Activated CD8-positive, alpha-beta T cell treated with anti-CD3 and anti-CD28 coated beads for 36 hours (primary cell): ENCODE measurements at regions not wholly inside any gene's neighbourhood (a gene's known extent, or its start where the extent isn't known, plus 50 kb on each side); places are given as distances from the start of the nearest gene placed in this dataset.

Experiments
- ATAC-seq: fragments of 200-7000 bp; cut with Tn5 transposase; one replicate; pipeline ENCODE4 v1.10.0; 2021; ENCODE audit warnings: mild to moderate bottlenecking, moderate library complexity
- CTCF ChIA-PET: fragments of 350-600 bp; sonication (Branson Sonifier 250); formaldehyde crosslinking; loops from one replicate; lab custom pipeline; 2021; ENCODE audit warnings: antibody characterized with exemption; lab: Charles Lee
- POLR2A ChIA-PET: fragments of 350-600 bp; sonication (Branson Sonifier 250); formaldehyde crosslinking; loops from one replicate; lab custom pipeline; 2021; ENCODE audit warnings: antibody characterized with exemption; lab: Charles Lee
- DNase-seq: peaks from one replicate; pipeline ENCODE4 v3.0.0-alpha.2; 2020
- H3K27ac Mint-ChIP-seq: one replicate; pipeline ENCODE4 v1.8.0; 2021; ENCODE audit warnings: mild to moderate bottlenecking, mixed read lengths
- H3K27me3 Mint-ChIP-seq: one replicate; pipeline ENCODE4 v1.8.0; 2021; ENCODE audit warnings: mixed read lengths
- H3K36me3 Mint-ChIP-seq: one replicate; pipeline ENCODE4 v1.8.0; 2021; ENCODE audit warnings: low read depth, mixed read lengths
- H3K4me1 Mint-ChIP-seq: one replicate; pipeline ENCODE4 v1.8.0; 2021; ENCODE audit warnings: low read depth, mixed read lengths
- H3K4me3 Mint-ChIP-seq: one replicate; pipeline ENCODE4 v1.8.0; 2021; ENCODE audit warnings: mild to moderate bottlenecking, moderate library complexity, mixed read lengths
- H3K9me3 Mint-ChIP-seq: one replicate; pipeline ENCODE4 v1.8.0; 2021; ENCODE audit warnings: mixed read lengths
- intact Hi-C: fragments of 100-400 bp; cut with micrococcal nuclease; formaldehyde crosslinking; loops from one replicate; pipeline ENCODE4 v1.10.0; 2022
- TF ChIP-seq, protein P1 (sequence below): fragments of 200-600 bp; IDR thresholded peaks from one replicate; pipeline ENCODE4 v1.8.0; 2022; ENCODE audit warnings: antibody characterized with exemption, mild to moderate bottlenecking

DNA sequence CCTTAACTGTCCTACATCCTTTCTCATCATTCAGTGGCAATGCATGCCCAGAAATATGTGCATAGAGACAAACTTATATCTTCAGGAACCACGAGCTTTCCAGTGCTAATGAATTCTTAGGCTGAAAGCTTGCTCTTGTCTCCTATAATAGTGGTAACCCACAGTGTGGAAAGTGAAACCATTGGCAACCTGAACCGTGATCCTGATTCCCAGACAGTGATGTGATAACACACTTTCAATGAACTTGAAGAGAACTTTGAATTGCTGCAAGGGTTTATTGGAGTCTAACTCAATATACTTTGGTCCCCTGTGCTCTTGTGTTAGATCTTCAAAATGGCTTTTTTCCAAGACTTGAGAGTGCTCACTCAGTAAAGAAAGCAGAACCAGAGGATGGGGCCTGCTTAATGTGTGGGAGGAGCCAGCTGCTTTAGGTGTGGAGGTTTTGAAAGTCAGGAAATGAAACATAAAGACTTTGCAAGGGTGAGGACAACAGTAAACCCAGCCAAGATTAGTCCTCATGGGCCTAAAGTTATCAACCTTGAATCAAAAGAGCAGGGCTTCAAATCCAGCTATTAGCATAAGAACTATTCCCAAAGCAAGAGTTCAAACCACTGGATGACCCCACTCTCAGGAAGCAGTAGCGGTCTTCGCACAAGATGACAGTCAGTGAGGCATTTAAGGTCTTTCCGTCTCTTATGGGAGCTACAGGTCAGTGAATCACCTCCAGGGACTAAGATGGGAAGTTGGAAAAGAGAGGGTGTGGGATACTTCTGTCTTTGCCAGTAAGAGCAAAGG is 332.4 kb upstream of the NRP1 start:
- ATAC-seq, result no peak
- Mint-ChIP-seq H3K9me3 (no peaks in the 10 kb centered on the region), H3K27me3 (peaks cover 4% of the 10 kb centered on the region), H3K27ac (no peak overlapping the region), H3K36me3 (no peaks in the 10 kb centered on the region), H3K4me3 (no peak overlapping the region), H3K4me1 (no peaks in the 10 kb centered on the region)
- TF ChIP-seq, protein P1, sequence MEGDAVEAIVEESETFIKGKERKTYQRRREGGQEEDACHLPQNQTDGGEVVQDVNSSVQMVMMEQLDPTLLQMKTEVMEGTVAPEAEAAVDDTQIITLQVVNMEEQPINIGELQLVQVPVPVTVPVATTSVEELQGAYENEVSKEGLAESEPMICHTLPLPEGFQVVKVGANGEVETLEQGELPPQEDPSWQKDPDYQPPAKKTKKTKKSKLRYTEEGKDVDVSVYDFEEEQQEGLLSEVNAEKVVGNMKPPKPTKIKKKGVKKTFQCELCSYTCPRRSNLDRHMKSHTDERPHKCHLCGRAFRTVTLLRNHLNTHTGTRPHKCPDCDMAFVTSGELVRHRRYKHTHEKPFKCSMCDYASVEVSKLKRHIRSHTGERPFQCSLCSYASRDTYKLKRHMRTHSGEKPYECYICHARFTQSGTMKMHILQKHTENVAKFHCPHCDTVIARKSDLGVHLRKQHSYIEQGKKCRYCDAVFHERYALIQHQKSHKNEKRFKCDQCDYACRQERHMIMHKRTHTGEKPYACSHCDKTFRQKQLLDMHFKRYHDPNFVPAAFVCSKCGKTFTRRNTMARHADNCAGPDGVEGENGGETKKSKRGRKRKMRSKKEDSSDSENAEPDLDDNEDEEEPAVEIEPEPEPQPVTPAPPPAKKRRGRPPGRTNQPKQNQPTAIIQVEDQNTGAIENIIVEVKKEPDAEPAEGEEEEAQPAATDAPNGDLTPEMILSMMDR, result no peak
- intact Hi-C loops, result no loop called here
- ChIA-PET CTCF (no interaction called here), POLR2A (interaction anchor here (0.6 kb wide), 1 partner anchor 69 kb away, joined by 3 read pairs; no protein-coding TSS in a partner anchor)
- no peak for DNase-seq

DNA sequence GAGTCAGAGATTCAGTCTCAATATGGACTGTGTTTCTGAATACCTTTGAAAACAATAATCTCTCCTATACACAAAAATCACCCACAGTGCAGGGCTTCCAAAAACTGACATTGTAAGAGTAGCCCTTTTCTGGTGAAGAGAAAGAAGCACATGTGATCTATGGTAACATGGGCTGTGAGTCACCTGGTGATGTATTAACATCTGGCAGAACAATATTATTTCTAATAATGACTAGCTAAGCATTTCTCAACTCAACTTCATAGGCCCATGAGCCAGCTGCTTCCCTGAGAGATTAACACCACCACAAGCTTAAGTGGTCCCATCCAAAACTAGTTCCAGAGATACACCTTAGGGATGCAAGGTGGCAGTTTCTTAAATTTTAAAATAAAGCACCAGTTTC is 331.0 kb upstream of the NRP1 start:
- DNase-seq (no peak), ATAC-seq (no peak)
- Mint-ChIP-seq H3K4me3 (no peak overlapping the region), H3K27me3 (peaks cover 9% of the 10 kb centered on the region), H3K36me3 (no peaks in the 10 kb centered on the region), H3K27ac (no peak overlapping the region), H3K4me1 (no peaks in the 10 kb centered on the region), H3K9me3 (no peaks in the 10 kb centered on the region)
- TF ChIP-seq, protein P1, result no peak
- CTCF ChIA-PET, result no interaction called here
- intact Hi-C loops, result no loop called here
- POLR2A ChIA-PET, result no interaction called here

DNA sequence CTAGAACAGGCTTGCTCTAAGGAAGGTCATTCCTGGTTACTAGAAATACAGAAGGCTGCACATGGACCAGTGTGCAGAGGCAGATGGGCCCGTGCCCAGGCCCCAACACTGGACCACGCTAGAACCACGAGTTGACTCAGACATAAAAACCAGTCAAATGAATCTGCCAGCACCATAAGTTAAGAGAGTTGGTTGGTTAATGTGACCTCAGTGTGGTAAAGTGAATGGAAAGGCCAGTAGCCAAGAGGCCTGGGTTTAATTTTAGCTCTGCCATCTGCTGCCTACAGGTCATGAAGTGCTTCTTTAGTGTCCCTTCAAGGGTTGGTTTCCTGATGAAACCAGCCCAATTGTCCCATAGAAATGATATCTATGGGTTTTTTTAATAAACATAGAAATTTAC is 329.6 kb upstream of the NRP1 start:
- H3K9me3 Mint-ChIP-seq, result no peaks in the 10 kb centered on the region
- no peak overlapping the region for H3K27ac Mint-ChIP-seq
- peaks cover 9% of the 10 kb centered on the region for H3K27me3 Mint-ChIP-seq
- H3K4me3 Mint-ChIP-seq, result no peak overlapping the region
- ChIA-PET CTCF (no interaction called here), POLR2A (no interaction called here)
- DNase-seq (no peak), ATAC-seq (no peak)
- TF ChIP-seq, protein P1, result no peak
- H3K36me3 Mint-ChIP-seq, result no peaks in the 10 kb centered on the region
- no peaks in the 10 kb centered on the region for H3K4me1 Mint-ChIP-seq
- intact Hi-C loops, result no loop called here

DNA sequence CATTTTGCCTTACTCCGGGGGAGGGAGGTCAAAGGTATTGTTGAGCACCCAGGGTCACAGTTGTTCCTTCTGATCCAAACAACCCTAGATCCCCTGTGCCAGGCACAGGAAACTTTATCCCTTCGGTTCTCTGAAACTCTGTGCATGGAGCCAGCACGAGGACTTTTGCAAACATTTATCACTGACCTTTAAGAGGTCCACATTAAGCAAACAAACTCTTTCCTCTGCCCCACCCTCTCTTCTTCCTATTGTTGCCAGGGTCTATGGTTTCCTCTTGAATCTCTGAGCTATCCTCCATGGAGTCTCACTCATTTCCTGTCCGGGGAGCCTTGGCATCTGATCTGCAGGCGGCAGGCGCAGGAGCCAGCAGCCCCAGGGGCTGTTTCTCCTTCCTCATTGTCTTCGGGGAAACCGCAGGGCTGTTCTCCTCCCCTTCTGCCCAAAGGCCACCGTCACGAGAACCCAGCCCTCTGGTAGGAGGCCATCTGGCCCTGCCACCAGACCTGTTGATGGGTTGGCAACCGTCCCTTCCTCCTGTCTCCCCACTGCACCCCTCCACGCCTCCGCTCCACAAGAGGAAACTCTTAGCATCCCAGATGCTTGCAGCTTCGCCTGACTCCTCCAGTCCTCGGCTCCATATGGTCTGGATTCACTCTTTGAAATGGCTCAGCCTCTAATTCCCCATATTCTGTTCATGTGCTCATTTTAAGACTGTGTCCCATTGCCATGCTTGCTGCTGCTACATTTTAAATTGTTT is 327.3 kb upstream of the NRP1 start:
- Mint-ChIP-seq H3K4me3 (no peak overlapping the region), H3K27me3 (peaks cover 10% of the 10 kb centered on the region), H3K4me1 (no peaks in the 10 kb centered on the region), H3K27ac (no peak overlapping the region), H3K36me3 (no peaks in the 10 kb centered on the region), H3K9me3 (peaks cover 2% of the 10 kb centered on the region)
- ATAC-seq, result no peak
- TF ChIP-seq, protein P1, result no peak
- ChIA-PET CTCF (no interaction called here), POLR2A (no interaction called here)
- DNase-seq, result no peak
- intact Hi-C loops, result no loop called here

DNA sequence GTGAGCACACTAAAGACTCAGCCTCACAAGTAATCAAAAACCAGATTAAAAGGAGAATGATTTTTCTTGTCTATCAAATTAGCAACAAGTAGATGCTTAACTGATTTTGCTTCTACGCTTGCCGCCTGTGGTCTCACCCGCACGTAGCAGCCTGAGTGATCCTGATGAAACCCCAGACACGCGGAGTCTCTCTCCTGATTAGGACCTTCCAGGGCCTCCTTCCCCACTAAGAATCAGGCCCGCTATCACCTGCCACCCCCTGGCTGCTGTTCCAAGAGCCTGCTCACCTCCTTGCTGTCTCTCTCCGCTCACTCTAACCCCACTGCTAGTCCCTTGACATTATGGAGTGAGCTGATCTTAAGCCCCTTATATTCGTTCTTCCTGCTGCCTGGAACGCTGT is 325.9 kb upstream of the NRP1 start:
- Mint-ChIP-seq H3K9me3 (peaks cover 2% of the 10 kb centered on the region), H3K36me3 (no peaks in the 10 kb centered on the region), H3K27ac (no peak overlapping the region), H3K27me3 (peaks cover 10% of the 10 kb centered on the region), H3K4me1 (no peaks in the 10 kb centered on the region), H3K4me3 (no peak overlapping the region)
- CTCF ChIA-PET, result no interaction called here
- no peak for DNase-seq
- no peak for ATAC-seq
- POLR2A ChIA-PET, result no interaction called here
- TF ChIP-seq, protein P1, result no peak
- intact Hi-C loops, result no loop called here
